GM12874 (cell line): ENCODE measurements at regions not wholly inside any gene's neighbourhood (a gene's known extent, or its start where the extent isn't known, plus 50 kb on each side); places are given as distances from the start of the nearest gene placed in this dataset.

ENCODE experiments used
- CTCF ChIP-seq: IDR thresholded peaks from 2 replicates; pipeline ENCODE4 v1.5.1; 2011; ENCODE audit warnings: low read depth, mild to moderate bottlenecking, control low read depth, low read length, moderate library complexity; ENCODE audit not compliant: insufficient read depth

- TF ChIP-seq CTCF: no peak
These were observed 910.8 kb upstream of the SLITRK6 start for GRCh38 chr13:86710013-86710412.

- TF ChIP-seq CTCF: no peak
These were observed 911.7 kb upstream of the SLITRK6 start for GRCh38 chr13:86710896-86711295.

- no peak for TF ChIP-seq CTCF
These were observed 915.3 kb upstream of the SLITRK6 start for GRCh38 chr13:86714495-86714894.

GRCh38 chr13:86725105-86725504, 925.9 kb upstream of the SLITRK6 start:
- TF ChIP-seq CTCF: no peak

DNA sequence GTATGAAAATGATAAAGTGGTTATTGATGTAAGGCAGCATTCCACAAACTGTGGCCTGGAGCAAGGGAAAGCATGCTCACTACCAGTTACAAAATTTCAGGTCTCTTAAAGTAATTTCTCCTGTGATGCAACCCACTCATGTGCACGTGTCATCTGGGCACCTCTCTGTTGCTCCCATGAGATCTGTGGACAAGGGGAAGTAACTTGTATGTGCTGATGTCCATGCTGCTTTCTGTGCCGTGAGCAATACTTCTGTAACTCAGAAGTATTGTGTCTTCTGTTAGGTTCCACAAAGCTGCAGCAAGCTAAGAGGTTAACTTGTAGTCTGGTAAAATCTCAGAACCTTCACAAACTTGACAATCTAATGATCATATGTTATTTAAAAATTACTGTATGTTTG, 930.0 kb upstream of the SLITRK6 start:
- TF ChIP-seq CTCF: no peak

DNA sequence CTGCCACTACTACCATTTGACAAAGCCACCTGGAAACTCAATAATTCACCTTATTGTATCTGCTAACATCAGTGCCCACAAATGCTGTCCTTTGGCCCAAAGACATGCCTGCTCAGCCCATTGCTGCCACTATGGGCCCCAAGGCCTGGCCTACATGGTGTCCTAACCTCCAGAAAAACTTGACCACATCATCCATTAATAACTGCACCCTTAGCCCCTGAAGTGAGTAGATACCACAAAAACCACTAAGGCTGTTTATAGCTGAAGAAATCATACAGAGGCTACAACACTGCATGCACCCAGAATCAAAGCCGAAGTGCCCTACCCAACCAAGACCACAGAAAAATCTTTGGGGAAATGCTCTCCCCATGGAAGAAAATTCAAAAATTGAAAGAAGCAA, 932.8 kb upstream of the SLITRK6 start:
- no peak for TF ChIP-seq CTCF

DNA sequence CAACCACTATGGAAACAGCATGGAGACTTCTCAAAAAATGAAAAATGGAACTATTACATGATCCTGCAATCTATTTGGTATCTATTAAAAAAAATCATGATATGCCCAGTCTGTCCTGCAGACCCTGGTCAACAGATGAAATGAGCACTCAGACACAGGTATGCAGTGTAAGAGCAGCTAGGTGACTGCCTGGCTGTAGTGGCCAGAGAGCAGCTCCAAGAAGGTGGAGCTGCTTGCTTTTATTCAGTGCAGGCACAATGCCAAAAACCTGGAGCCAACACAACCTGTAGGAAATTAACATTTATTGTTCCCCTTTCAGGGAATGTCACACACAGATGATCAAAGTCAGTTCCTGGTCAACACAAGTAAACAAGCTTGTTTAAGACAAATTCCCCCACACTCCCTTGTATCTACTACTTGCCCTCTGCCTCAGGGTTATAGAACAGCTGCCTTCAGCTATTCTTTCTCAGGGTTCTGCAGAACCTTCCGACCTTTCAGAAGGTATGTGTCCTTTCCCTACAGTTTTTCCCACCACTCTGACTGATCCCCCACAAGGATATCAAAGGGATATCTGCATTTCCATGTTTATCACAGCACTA, 933.7 kb upstream of the SLITRK5 start:
- TF ChIP-seq CTCF: no peak
